PC-3 (cell line): ENCODE measurements at regions not wholly inside any gene's neighbourhood (a gene's known extent, or its start where the extent isn't known, plus 50 kb on each side); places are given as distances from the start of the nearest gene placed in this dataset.

ENCODE experiments used
- ATAC-seq: fragments of 200-7000 bp; cut with Tn5 transposase; 2 replicates; pipeline ENCODE4 v1.9.1; 2020; ENCODE audit warnings: mild to moderate bottlenecking, moderate library complexity
- BruUV-seq: library from RNA; stranded (reverse); fragments of 400-500 nt; replicated peaks from 2 replicates; lab custom pipeline; 2021; lab: Mats Ljungman, UMichigan
- CTCF ChIA-PET: fragments of 300-600 bp; sonication (Branson Sonifier 250); formaldehyde crosslinking; loops from one replicate; lab custom pipeline; 2022; ENCODE audit warnings: antibody characterized with exemption; lab: Charles Lee
- POLR2A ChIA-PET: fragments of 300-600 bp; sonication (Branson Sonifier 250); formaldehyde crosslinking; loops from one replicate; lab custom pipeline; 2022; ENCODE audit warnings: antibody characterized with exemption; ENCODE audit not compliant: unreplicated experiment; lab: Charles Lee
- DNase-seq: peaks from one replicate; pipeline ENCODE4 v3.0.0-alpha.2; 2015
- H2AFZ ChIP-seq: fragments of 300-600 bp; sonication (generic); 2 replicates; pipeline ENCODE4 v1.6.0; 2016; ENCODE audit warnings: antibody characterized with exemption, low read length
- H3F3A ChIP-seq: fragments of 300-600 bp; sonication (generic); one replicate; pipeline ENCODE4 v1.6.0; 2017; ENCODE audit warnings: antibody characterized with exemption, low read length, control low read depth, mild to moderate bottlenecking; ENCODE audit not compliant: unreplicated experiment
- H3K27ac ChIP-seq: fragments of 300-600 bp; sonication (generic); 2 replicates; pipeline ENCODE4 v1.5.1; 2016; ENCODE audit warnings: mild to moderate bottlenecking, low read length
- H3K27me3 ChIP-seq: fragments of 300-600 bp; sonication (generic); 2 replicates; pipeline ENCODE4 v1.6.1; 2016; ENCODE audit warnings: low read length, mixed read lengths
- H3K36me3 ChIP-seq: fragments of 300-600 bp; sonication (generic); 2 replicates; pipeline ENCODE4 v1.6.1; 2016; ENCODE audit warnings: low read depth, mixed run types, low read length, mixed read lengths
- H3K4me1 ChIP-seq: fragments of 300-600 bp; sonication (generic); 2 replicates; pipeline ENCODE4 v1.5.1; 2016; ENCODE audit warnings: low read length; ENCODE audit not compliant: insufficient read depth
- H3K4me2 ChIP-seq: fragments of 300-600 bp; sonication (generic); 2 replicates; pipeline ENCODE4 v1.6.0; 2016; ENCODE audit warnings: low read length
- H3K4me3 ChIP-seq: fragments of 300-600 bp; sonication (generic); 2 replicates; pipeline ENCODE4 v1.5.1; 2016; ENCODE audit warnings: mild to moderate bottlenecking, low read length, mixed read lengths
- H3K79me2 ChIP-seq: fragments of 300-600 bp; sonication (generic); 2 replicates; pipeline ENCODE4 v1.6.1; 2017; ENCODE audit warnings: low read length, mixed read lengths
- H3K9ac ChIP-seq: fragments of 300-600 bp; sonication (generic); 2 replicates; pipeline ENCODE4 v1.6.0; 2016; ENCODE audit warnings: mild to moderate bottlenecking, low read length
- H3K9me2 ChIP-seq: fragments of 300-600 bp; sonication (generic); replicated peaks from 2 replicates; pipeline ENCODE4 v1.6.1; 2016; ENCODE audit warnings: mixed run types, low read length, mixed read lengths
- H3K9me3 ChIP-seq: fragments of 300-600 bp; sonication (generic); 2 replicates; pipeline ENCODE4 v1.6.1; 2016; ENCODE audit warnings: low read length, mixed read lengths
- H4K20me1 ChIP-seq: fragments of 300-600 bp; sonication (generic); 2 replicates; pipeline ENCODE4 v1.6.1; 2016; ENCODE audit warnings: low read length, mixed read lengths
- CTCF ChIP-seq: fragments of 300-600 bp; sonication (generic); conservative IDR thresholded peaks from 2 replicates; pipeline ENCODE4 v1.5.1; 2017; ENCODE audit warnings: antibody characterized with exemption, low read depth, mild to moderate bottlenecking, low read length
- EZH2 ChIP-seq: fragments of 300-600 bp; sonication (generic); IDR thresholded peaks from one replicate; pipeline ENCODE4 v1.6.1; 2017; ENCODE audit warnings: antibody characterized with exemption, mild to moderate bottlenecking, low read length; ENCODE audit not compliant: unreplicated experiment
- EZH2phosphoT487 ChIP-seq: fragments of 300-600 bp; sonication (generic); IDR thresholded peaks from 2 replicates; pipeline ENCODE4 v1.6.1; 2018; ENCODE audit warnings: mild to moderate bottlenecking, antibody characterized with exemption, low read length, borderline replicate concordance
- intact Hi-C: fragments of 100-400 bp; cut with micrococcal nuclease; formaldehyde crosslinking; loops from 2 replicates; pipeline ENCODE4 v1.9.0; 2023

GRCh38 chr11:44506375-44507016 is 59.0 kb upstream of the CD82 start:
- no peak overlapping the region for H3K4me3 ChIP-seq
- DNase-seq (peak; percentile 50), ATAC-seq (peak; percentile 76)
- no peaks in the 10 kb centered on the region for H3K36me3 ChIP-seq
- no peak overlapping the region for H2AFZ ChIP-seq
- CTCF ChIA-PET = no interaction called here
- peaks cover 2% of the 10 kb centered on the region; the same call in 1 of the 2 replicates for H3K27me3 ChIP-seq
- H3K27ac ChIP-seq = no peak overlapping the region
- no peak for TF ChIP-seq EZH2phosphoT487
- TF ChIP-seq EZH2 = no peak
- H4K20me1 ChIP-seq = no peaks in the 10 kb centered on the region
- H3K4me2 ChIP-seq = no peak overlapping the region
- no peaks in the 10 kb centered on the region for H3K79me2 ChIP-seq
- 0 out of 2 replicates have a peak, but pooled peaks cover 4% of the 10 kb centered on the region for H3K4me1 ChIP-seq
- H3K9me3 ChIP-seq = no peaks in the 10 kb centered on the region
- H3K9me2 ChIP-seq = no peaks in the 10 kb centered on the region
- H3F3A ChIP-seq = no peaks in the 10 kb centered on the region
- no peak overlapping the region for H3K9ac ChIP-seq
- POLR2A ChIA-PET = interaction anchor here (0.6 kb wide), 1 partner anchor 440 kb away, joined by 4 read pairs; no protein-coding TSS in a partner anchor
- intact Hi-C loops = no loop called here
- BruUV-seq = no TSS peak

- POLR2A ChIA-PET = no interaction called here
- Histone ChIP-seq H3K9me3 (no peaks in the 10 kb centered on the region), H3K9ac (no peak overlapping the region), H3K79me2 (no peaks in the 10 kb centered on the region), H3F3A (no peaks in the 10 kb centered on the region), H3K27me3 (peaks cover 11% of the 10 kb centered on the region), H3K9me2 (no peaks in the 10 kb centered on the region), H3K4me3 (no peak overlapping the region), H3K27ac (no peak overlapping the region), H2AFZ (no peak overlapping the region), H3K4me1 (0 out of 2 replicates have a peak, but pooled peaks cover 4% of the 10 kb centered on the region), H3K36me3 (no peaks in the 10 kb centered on the region), H3K4me2 (no peak overlapping the region), H4K20me1 (no peaks in the 10 kb centered on the region)
- DNase-seq (no peak), ATAC-seq (no peak)
- no peak for TF ChIP-seq EZH2
- TF ChIP-seq EZH2phosphoT487 = no peak
- no peak for TF ChIP-seq CTCF
- intact Hi-C loops = no loop called here
- CTCF ChIA-PET = no interaction called here
- no TSS peak for BruUV-seq
These were observed 58.0 kb upstream of the CD82 start for GRCh38 chr11:44507491-44507890.

- CTCF ChIA-PET = no interaction called here
- no peaks in the 10 kb centered on the region for H3K79me2 ChIP-seq
- no peaks in the 10 kb centered on the region for H3K9me2 ChIP-seq
- H3K4me1 ChIP-seq = 0 out of 2 replicates have a peak, but pooled peaks cover 4% of the 10 kb centered on the region
- POLR2A ChIA-PET = no interaction called here
- H4K20me1 ChIP-seq = no peaks in the 10 kb centered on the region
- no peak overlapping the region for H3K9ac ChIP-seq
- no peak overlapping the region for H3K27ac ChIP-seq
- no peak for TF ChIP-seq CTCF
- TF ChIP-seq EZH2 = no peak
- TF ChIP-seq EZH2phosphoT487 = no peak
- no peak overlapping the region for H3K4me2 ChIP-seq
- H3K9me3 ChIP-seq = no peaks in the 10 kb centered on the region
- no peak overlapping the region for H3K4me3 ChIP-seq
- H3F3A ChIP-seq = no peaks in the 10 kb centered on the region
- ATAC-seq = no peak
- DNase-seq = no peak
- intact Hi-C loops = no loop called here
- no peaks in the 10 kb centered on the region for H3K36me3 ChIP-seq
- no peak overlapping the region for H2AFZ ChIP-seq
- no TSS peak for BruUV-seq
- peaks cover 15% of the 10 kb centered on the region for H3K27me3 ChIP-seq
These were observed 57.5 kb upstream of the CD82 start for GRCh38 chr11:44507896-44508445.
